ENCODE measurements at regions not wholly inside any gene's neighbourhood (a gene's known extent, or its start where the extent isn't known, plus 50 kb on each side); places are given as distances from the start of the nearest gene placed in this dataset.

- TF ChIP-seq CTCF (IDR thresholded peaks at IDR 0.05) = peak in 4 of 5 experiments; percentile 20 to 52 (median 44)
- no peak for TF ChIP-seq POLR2A (IDR thresholded peaks at IDR 0.05)
Measured at GRCh38 chr2:8627692-8628085, 54.2 kb upstream of the ID2 start.
